ENCODE measurements at regions not wholly inside any gene's neighbourhood (a gene's known extent, or its start where the extent isn't known, plus 50 kb on each side); places are given as distances from the start of the nearest gene placed in this dataset.

GRCh38 chr2:82001614-82002013, 1697.1 kb upstream of the LRRTM1 start:
- no peak overlapping the region for H2AFZ ChIP-seq (ENCODE audit: low read length)
- no peaks in the 10 kb centered on the region for H3K4me1 ChIP-seq (ENCODE audit: insufficient read depth, low read length, severe bottlenecking)
- TF ChIP-seq, protein P1, sequence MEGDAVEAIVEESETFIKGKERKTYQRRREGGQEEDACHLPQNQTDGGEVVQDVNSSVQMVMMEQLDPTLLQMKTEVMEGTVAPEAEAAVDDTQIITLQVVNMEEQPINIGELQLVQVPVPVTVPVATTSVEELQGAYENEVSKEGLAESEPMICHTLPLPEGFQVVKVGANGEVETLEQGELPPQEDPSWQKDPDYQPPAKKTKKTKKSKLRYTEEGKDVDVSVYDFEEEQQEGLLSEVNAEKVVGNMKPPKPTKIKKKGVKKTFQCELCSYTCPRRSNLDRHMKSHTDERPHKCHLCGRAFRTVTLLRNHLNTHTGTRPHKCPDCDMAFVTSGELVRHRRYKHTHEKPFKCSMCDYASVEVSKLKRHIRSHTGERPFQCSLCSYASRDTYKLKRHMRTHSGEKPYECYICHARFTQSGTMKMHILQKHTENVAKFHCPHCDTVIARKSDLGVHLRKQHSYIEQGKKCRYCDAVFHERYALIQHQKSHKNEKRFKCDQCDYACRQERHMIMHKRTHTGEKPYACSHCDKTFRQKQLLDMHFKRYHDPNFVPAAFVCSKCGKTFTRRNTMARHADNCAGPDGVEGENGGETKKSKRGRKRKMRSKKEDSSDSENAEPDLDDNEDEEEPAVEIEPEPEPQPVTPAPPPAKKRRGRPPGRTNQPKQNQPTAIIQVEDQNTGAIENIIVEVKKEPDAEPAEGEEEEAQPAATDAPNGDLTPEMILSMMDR (IDR thresholded peaks at IDR 0.05; ENCODE audit: low read length): no peak
- TF ChIP-seq EZH2 (IDR thresholded peaks at IDR 0.05; ENCODE audit: borderline replicate concordance, low read length): no peak
- no peaks in the 10 kb centered on the region for H3K9me2 ChIP-seq (ENCODE audit: low read depth, low read length)
- H3K9me3 ChIP-seq (ENCODE audit: low read length): no peaks in the 10 kb centered on the region
- H3F3A ChIP-seq (ENCODE audit: insufficient read depth, low read length): no peaks in the 10 kb centered on the region
- H3K4me2 ChIP-seq (ENCODE audit: low read length): no peak overlapping the region
- no peaks in the 10 kb centered on the region for H3K36me3 ChIP-seq (ENCODE audit: insufficient read depth, low read length)
- H3K9ac ChIP-seq (ENCODE audit: low read length): no peak overlapping the region
- H3K27ac ChIP-seq (ENCODE audit: low read depth, low read length, poor library complexity, severe bottlenecking): no peak overlapping the region
- no peaks in the 10 kb centered on the region for H3K27me3 ChIP-seq (ENCODE audit: insufficient read depth, low read length)
- no peaks in the 10 kb centered on the region for H4K20me1 ChIP-seq (ENCODE audit: insufficient read depth, low read length)
- no peak overlapping the region for H3K4me3 ChIP-seq (ENCODE audit: low read depth, low read length, poor library complexity, severe bottlenecking)
- no peaks in the 10 kb centered on the region for H3K79me2 ChIP-seq (ENCODE audit: insufficient read depth, low read length)

GRCh38 chr2:82000606-82001005, 1696.1 kb upstream of the LRRTM1 start:
- Histone ChIP-seq H3K36me3 (ENCODE audit: insufficient read depth, low read length) (no peaks in the 10 kb centered on the region), H3K4me2 (ENCODE audit: low read length) (no peak overlapping the region), H4K20me1 (ENCODE audit: insufficient read depth, low read length) (no peaks in the 10 kb centered on the region), H3K27me3 (ENCODE audit: insufficient read depth, low read length) (no peaks in the 10 kb centered on the region), H3K9me2 (ENCODE audit: low read depth, low read length) (no peaks in the 10 kb centered on the region), H3K27ac (ENCODE audit: low read depth, low read length, poor library complexity, severe bottlenecking) (no peak overlapping the region), H3K9ac (ENCODE audit: low read length) (no peak overlapping the region), H3K79me2 (ENCODE audit: insufficient read depth, low read length) (no peaks in the 10 kb centered on the region), H3K4me3 (ENCODE audit: low read depth, low read length, poor library complexity, severe bottlenecking) (no peak overlapping the region), H3K4me1 (ENCODE audit: insufficient read depth, low read length, severe bottlenecking) (no peaks in the 10 kb centered on the region), H3F3A (ENCODE audit: insufficient read depth, low read length) (no peaks in the 10 kb centered on the region), H3K9me3 (ENCODE audit: low read length) (no peaks in the 10 kb centered on the region), H2AFZ (ENCODE audit: low read length) (no peak overlapping the region)
- TF ChIP-seq EZH2 (IDR thresholded peaks at IDR 0.05; ENCODE audit: borderline replicate concordance, low read length): no peak
- TF ChIP-seq, protein P1 (IDR thresholded peaks at IDR 0.05; ENCODE audit: low read length): no peak

- Histone ChIP-seq H3K4me3 (ENCODE audit: low read depth, low read length, poor library complexity, severe bottlenecking) (no peak overlapping the region), H3K79me2 (ENCODE audit: insufficient read depth, low read length) (no peaks in the 10 kb centered on the region), H3K9me3 (ENCODE audit: low read length) (no peaks in the 10 kb centered on the region), H3K9ac (ENCODE audit: low read length) (no peak overlapping the region), H3K27me3 (ENCODE audit: insufficient read depth, low read length) (no peaks in the 10 kb centered on the region), H4K20me1 (ENCODE audit: insufficient read depth, low read length) (no peaks in the 10 kb centered on the region), H3K27ac (ENCODE audit: low read depth, low read length, poor library complexity, severe bottlenecking) (no peak overlapping the region), H3K4me2 (ENCODE audit: low read length) (no peak overlapping the region), H3F3A (ENCODE audit: insufficient read depth, low read length) (no peaks in the 10 kb centered on the region), H2AFZ (ENCODE audit: low read length) (no peak overlapping the region), H3K4me1 (ENCODE audit: insufficient read depth, low read length, severe bottlenecking) (no peaks in the 10 kb centered on the region), H3K36me3 (ENCODE audit: insufficient read depth, low read length) (no peaks in the 10 kb centered on the region), H3K9me2 (ENCODE audit: low read depth, low read length) (no peaks in the 10 kb centered on the region)
- no peak for TF ChIP-seq EZH2 (IDR thresholded peaks at IDR 0.05; ENCODE audit: borderline replicate concordance, low read length)
- TF ChIP-seq, protein P1 (IDR thresholded peaks at IDR 0.05; ENCODE audit: low read length): no peak
Observed at GRCh38 chr2:81996332-81996731, 1691.8 kb upstream of the LRRTM1 start.
